LNCAP (cell line): ENCODE measurements at regions not wholly inside any gene's neighbourhood (a gene's known extent, or its start where the extent isn't known, plus 50 kb on each side); places are given as distances from the start of the nearest gene placed in this dataset.

Experiments
- CTCF ChIP-seq: fragments of 450-650 bp; IDR thresholded peaks from 2 replicates; pipeline ENCODE4 v1.5.1; 2017; ENCODE audit warnings: mild to moderate bottlenecking

GRCh38 chr2:13876491-13877037, 756.0 kb upstream of the LRATD1 start:
- no peak for TF ChIP-seq CTCF

DNA sequence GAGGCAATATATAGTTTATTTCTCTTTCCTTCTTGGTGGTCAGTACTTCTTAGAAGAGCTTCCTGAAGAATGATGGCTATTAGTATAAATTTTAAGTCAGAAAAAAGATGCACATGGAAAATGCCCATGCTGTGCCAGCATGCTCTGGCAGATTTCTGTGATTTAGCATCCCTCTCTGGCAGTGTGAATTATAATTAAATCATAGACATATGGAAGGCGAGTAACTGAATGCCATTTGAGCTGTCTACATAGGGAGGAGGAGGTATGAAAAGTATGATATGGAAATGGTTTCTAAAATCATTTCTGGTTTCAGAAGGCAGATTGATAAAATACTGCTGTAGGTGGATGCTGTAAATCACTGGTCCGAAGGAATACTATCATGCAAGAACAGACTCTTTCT, 754.9 kb upstream of the LRATD1 start:
- no peak for TF ChIP-seq CTCF

- no peak for TF ChIP-seq CTCF
Measured at GRCh38 chr2:13884291-13884976, 748.1 kb upstream of the LRATD1 start.

DNA sequence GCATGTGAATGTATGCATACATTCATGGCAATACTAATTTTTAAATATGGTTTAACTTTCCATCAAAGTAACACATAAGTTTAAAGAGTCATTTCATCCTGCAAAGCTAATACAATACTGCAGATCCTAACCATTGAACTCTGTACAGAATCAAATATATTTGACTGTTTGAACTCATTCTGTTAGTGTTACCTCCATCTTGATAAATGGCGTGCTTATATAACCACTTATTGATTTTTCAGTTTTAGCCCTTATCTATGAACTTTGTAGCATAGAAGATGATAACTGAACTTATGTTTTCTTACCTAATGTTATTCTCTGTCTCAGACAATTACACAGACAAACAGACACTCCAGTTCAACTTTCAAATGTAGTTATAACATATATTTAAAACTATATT, 731.0 kb upstream of the LRATD1 start:
- TF ChIP-seq CTCF: no peak

DNA sequence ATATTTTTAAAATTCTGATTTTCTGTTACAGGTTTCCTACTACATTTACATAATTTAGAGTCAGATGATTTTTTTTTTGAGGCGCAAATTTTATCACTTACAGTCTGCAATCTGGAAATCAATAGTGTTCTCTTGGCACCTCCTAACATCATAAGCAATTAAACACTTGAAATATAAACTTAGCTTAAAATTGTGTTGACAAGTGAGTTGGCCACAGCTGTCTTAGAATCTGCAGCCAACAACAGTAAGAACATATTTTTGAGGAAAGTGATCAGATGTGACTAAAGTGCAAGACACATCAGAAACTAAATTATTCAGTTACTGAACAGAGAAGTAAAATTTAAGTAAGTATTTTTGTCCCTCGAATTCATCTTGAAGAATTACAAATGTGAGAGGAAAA, 726.7 kb upstream of the LRATD1 start:
- no peak for TF ChIP-seq CTCF

GRCh38 chr2:13916066-13916465, 716.5 kb upstream of the LRATD1 start:
- no peak for TF ChIP-seq CTCF

DNA sequence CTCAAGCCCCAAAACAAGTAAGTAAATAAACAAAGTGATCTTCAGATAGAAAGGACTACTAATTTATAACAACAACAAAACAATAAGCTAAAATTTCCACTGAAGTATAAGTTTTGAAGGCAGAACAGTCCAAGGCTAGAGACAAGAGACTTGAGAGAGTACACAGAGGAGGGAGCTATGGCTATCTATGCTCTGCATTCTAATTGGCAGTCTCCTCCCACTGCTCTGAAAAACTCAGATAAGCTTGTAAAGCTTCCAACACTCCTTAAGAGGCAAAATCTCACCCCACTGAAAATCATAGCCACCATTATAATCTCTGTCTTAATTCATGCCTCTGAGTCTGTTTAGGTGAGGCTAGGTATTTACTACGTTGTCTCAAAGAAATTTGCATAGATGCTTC, 714.6 kb upstream of the LRATD1 start:
- TF ChIP-seq CTCF: no peak

- TF ChIP-seq CTCF: no peak
Measured at GRCh38 chr2:13919981-13920382, 712.5 kb upstream of the LRATD1 start.
